Brain pericyte (primary cell): ENCODE measurements at regions not wholly inside any gene's neighbourhood (a gene's known extent, or its start where the extent isn't known, plus 50 kb on each side); places are given as distances from the start of the nearest gene placed in this dataset.
"Not testable (repeated sequence)": the region's sequence is repeated elsewhere in the genome, so short reads cannot be mapped to it uniquely, and the experiment has no call there.

Source experiments
- DNase-seq: peaks from one replicate; pipeline ENCODE4 v3.0.0-alpha.2; 2012; ENCODE audit warnings: low read depth, low spot score

- no peak for DNase-seq
Observed at GRCh38 chr2:234406085-234406484, 90.8 kb downstream of the ARL4C start.

GRCh38 chr2:234405462-234405861 is 91.4 kb downstream of the ARL4C start:
- no peak for DNase-seq

- no peak for DNase-seq
Observed at GRCh38 chr2:234404957-234405356, 91.9 kb downstream of the ARL4C start.

- DNase-seq: no peak
Observed at GRCh38 chr2:234403751-234404150, 93.1 kb downstream of the ARL4C start.

- DNase-seq: no peak
Observed at GRCh38 chr2:234403074-234403473, 93.8 kb downstream of the ARL4C start.

- no peak for DNase-seq
Observed at GRCh38 chr2:234401426-234401825, 95.5 kb downstream of the ARL4C start.

GRCh38 chr2:234399451-234400246 is 97.2 kb downstream of the ARL4C start:
- no peak for DNase-seq

- DNase-seq: no peak
Observed at GRCh38 chr2:234398531-234398930, 98.3 kb downstream of the ARL4C start.

GRCh38 chr2:234395891-234396420 is 100.9 kb downstream of the ARL4C start:
- DNase-seq: no peak

GRCh38 chr2:234394450-234394849 is 102.4 kb downstream of the ARL4C start:
- DNase-seq: no peak

- no peak for DNase-seq
Observed at GRCh38 chr2:234393354-234393753, 103.5 kb downstream of the ARL4C start.

GRCh38 chr2:234392041-234392615 is 104.8 kb downstream of the ARL4C start:
- no peak for DNase-seq

- DNase-seq: no peak
Observed at GRCh38 chr2:234391625-234392024, 105.3 kb downstream of the ARL4C start.

GRCh38 chr2:234389661-234390060 is 107.2 kb downstream of the ARL4C start:
- DNase-seq: not testable (repeated sequence)

GRCh38 chr2:234388591-234388990 is 108.3 kb downstream of the ARL4C start:
- no peak for DNase-seq

- DNase-seq: no peak
Observed at GRCh38 chr2:234386971-234387370, 109.9 kb downstream of the ARL4C start.

GRCh38 chr2:234382131-234382530 is 114.8 kb downstream of the ARL4C start:
- DNase-seq: no peak

- DNase-seq: not testable (repeated sequence)
Observed at GRCh38 chr2:234378958-234379357, 117.9 kb downstream of the ARL4C start.

- no peak for DNase-seq
Observed at GRCh38 chr2:234378440-234378839, 118.4 kb downstream of the ARL4C start.

- DNase-seq: peak; percentile 16
Observed at GRCh38 chr2:234377761-234378391, 119.0 kb downstream of the ARL4C start.

GRCh38 chr2:234376229-234376628 is 120.7 kb downstream of the ARL4C start:
- no peak for DNase-seq

- DNase-seq: no peak
Observed at GRCh38 chr2:234375176-234375880, 121.6 kb downstream of the ARL4C start.
